GM19035 (cell line): ENCODE measurements at regions not wholly inside any gene's neighbourhood (a gene's known extent, or its start where the extent isn't known, plus 50 kb on each side); places are given as distances from the start of the nearest gene placed in this dataset.
A peak's percentile ranks its signal among the peaks of the same experiment; 100 is the strongest.

ENCODE experiments used
- ATAC-seq: cut with Tn5 transposase; IDR thresholded peaks from one replicate; pipeline ENCODE4 v1.9.1; 2021; ENCODE audit not compliant: unreplicated experiment

GRCh38 chr21:16330908-16331268 is 601.1 kb downstream of the USP25 start:
- ATAC-seq, result peak; percentile 14

- ATAC-seq, result no peak
Observed at GRCh38 chr21:16337266-16337665, 607.5 kb downstream of the USP25 start.

GRCh38 chr21:16342932-16343331 is 613.1 kb downstream of the USP25 start:
- no peak for ATAC-seq

- ATAC-seq, result no peak
Observed at GRCh38 chr21:16343776-16344175, 614.0 kb downstream of the USP25 start.

GRCh38 chr21:16345757-16346156 is 616.0 kb downstream of the USP25 start:
- no peak for ATAC-seq

- ATAC-seq, result no peak
Observed at GRCh38 chr21:16347223-16347622, 617.4 kb downstream of the USP25 start.

- ATAC-seq, result no peak
Observed at GRCh38 chr21:16353764-16354163, 624.0 kb downstream of the USP25 start.

GRCh38 chr21:16357994-16358393 is 628.2 kb downstream of the USP25 start:
- ATAC-seq, result no peak

- no peak for ATAC-seq
Observed at GRCh38 chr21:16358784-16359183, 629.0 kb downstream of the USP25 start.

- no peak for ATAC-seq
Observed at GRCh38 chr21:16363100-16363499, 633.3 kb downstream of the USP25 start.

- no peak for ATAC-seq
Observed at GRCh38 chr21:16363518-16363917, 633.7 kb downstream of the USP25 start.

GRCh38 chr21:16366207-16366606 is 636.4 kb downstream of the USP25 start:
- ATAC-seq, result no peak

GRCh38 chr21:16367079-16367478 is 637.3 kb downstream of the USP25 start:
- no peak for ATAC-seq

- ATAC-seq, result no peak
Observed at GRCh38 chr21:16370186-16370585, 640.4 kb downstream of the USP25 start.

- no peak for ATAC-seq
Observed at GRCh38 chr21:16372586-16372985, 642.8 kb downstream of the USP25 start.

- no peak for ATAC-seq
Observed at GRCh38 chr21:16376673-16377072, 646.9 kb downstream of the USP25 start.

GRCh38 chr21:16377120-16377658 is 647.4 kb downstream of the USP25 start:
- ATAC-seq, result no peak

GRCh38 chr21:16377857-16378256 is 648.1 kb downstream of the USP25 start:
- no peak for ATAC-seq

- no peak for ATAC-seq
Observed at GRCh38 chr21:16378525-16378924, 648.7 kb downstream of the USP25 start.

- no peak for ATAC-seq
Observed at GRCh38 chr21:16388291-16388690, 658.5 kb downstream of the USP25 start.

GRCh38 chr21:16388911-16389560 is 659.3 kb downstream of the USP25 start:
- ATAC-seq, result no peak

- ATAC-seq, result no peak
Observed at GRCh38 chr21:16389643-16390042, 659.9 kb downstream of the USP25 start.

GRCh38 chr21:16395285-16395684 is 665.5 kb downstream of the USP25 start:
- no peak for ATAC-seq
